ENCODE measurements at regions not wholly inside any gene's neighbourhood (a gene's known extent, or its start where the extent isn't known, plus 50 kb on each side); places are given as distances from the start of the nearest gene placed in this dataset.

DNA sequence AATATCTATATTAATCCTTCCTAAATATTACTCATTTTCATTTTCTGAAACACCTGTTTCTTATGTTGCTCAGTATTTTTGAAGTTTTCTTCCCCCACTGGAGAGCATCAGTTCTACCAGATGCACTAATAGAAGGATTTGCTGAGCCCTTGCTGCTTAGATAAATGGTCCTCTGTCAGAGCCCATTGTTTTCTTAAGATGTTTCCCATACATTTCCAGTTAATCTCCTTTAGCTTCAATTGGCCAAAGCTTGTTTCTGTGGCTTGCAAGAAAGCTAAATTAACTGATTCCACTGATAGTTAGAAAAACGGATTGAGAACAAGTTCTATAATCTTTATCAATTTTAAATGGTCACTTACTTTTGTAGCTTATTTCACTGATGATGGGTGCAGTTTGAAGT lies 1425.5 kb downstream of the PCDH18 start:
- no peaks in the 10 kb centered on the region for H3K36me3 ChIP-seq (replicated peaks in 1 of 2)
- H3K9me3 ChIP-seq (replicated peaks in 1 of 3) = no peaks in the 10 kb centered on the region
- DNase-seq = no peak
- intact Hi-C loops (cut with DNase I) = no loop called here
- no peaks in the 10 kb centered on the region for H3K27me3 ChIP-seq
- 27 to 39% (median 34%) methylated on average over 1 of the region's 1 CpG for WGBS, 4 donors
- H3K27ac ChIP-seq = no peak overlapping the region
- no peaks in the 10 kb centered on the region for H3K4me1 ChIP-seq (replicated peaks in 1 of 2)
- no peak overlapping the region for H3K4me3 ChIP-seq
- TF ChIP-seq POLR2A (IDR thresholded peaks at IDR 0.05) = no peak
- TF ChIP-seq, protein P1, sequence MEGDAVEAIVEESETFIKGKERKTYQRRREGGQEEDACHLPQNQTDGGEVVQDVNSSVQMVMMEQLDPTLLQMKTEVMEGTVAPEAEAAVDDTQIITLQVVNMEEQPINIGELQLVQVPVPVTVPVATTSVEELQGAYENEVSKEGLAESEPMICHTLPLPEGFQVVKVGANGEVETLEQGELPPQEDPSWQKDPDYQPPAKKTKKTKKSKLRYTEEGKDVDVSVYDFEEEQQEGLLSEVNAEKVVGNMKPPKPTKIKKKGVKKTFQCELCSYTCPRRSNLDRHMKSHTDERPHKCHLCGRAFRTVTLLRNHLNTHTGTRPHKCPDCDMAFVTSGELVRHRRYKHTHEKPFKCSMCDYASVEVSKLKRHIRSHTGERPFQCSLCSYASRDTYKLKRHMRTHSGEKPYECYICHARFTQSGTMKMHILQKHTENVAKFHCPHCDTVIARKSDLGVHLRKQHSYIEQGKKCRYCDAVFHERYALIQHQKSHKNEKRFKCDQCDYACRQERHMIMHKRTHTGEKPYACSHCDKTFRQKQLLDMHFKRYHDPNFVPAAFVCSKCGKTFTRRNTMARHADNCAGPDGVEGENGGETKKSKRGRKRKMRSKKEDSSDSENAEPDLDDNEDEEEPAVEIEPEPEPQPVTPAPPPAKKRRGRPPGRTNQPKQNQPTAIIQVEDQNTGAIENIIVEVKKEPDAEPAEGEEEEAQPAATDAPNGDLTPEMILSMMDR (IDR thresholded peaks at IDR 0.05) = no peak

DNA sequence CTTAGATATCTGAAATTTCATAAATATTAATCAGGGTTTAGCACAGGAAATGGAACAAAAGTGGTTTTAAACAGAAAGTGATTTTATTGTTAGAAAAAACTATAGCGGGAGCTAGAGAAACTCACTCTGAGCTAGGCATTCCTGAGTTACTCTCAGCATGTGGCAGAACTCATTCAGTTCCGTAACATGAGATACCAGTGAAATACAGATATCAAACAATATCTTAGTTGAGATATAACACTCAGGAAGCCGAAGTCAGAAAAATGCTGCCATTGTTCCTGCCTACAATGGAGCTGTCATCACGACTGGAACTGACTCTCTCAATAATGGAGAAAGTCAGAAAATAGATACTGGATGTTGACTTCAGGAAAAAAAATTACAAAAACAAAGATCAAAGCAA lies 1428.7 kb downstream of the PCDH18 start:
- Histone ChIP-seq H3K27me3 (no peaks in the 10 kb centered on the region), H3K36me3 (replicated peaks in 1 of 2) (no peaks in the 10 kb centered on the region), H3K9me3 (replicated peaks in 1 of 3) (no peaks in the 10 kb centered on the region), H3K27ac (no peak overlapping the region), H3K4me1 (replicated peaks in 1 of 2) (no peaks in the 10 kb centered on the region), H3K4me3 (no peak overlapping the region)
- TF ChIP-seq, protein P1 (IDR thresholded peaks at IDR 0.05) = no peak
- no peak for TF ChIP-seq POLR2A (IDR thresholded peaks at IDR 0.05)
- DNase-seq = no peak
- intact Hi-C loops (cut with DNase I) = no loop called here
- WGBS, 4 donors = 64 to 74% (median 71%) methylated on average over 4 of the region's 4 CpGs

DNA sequence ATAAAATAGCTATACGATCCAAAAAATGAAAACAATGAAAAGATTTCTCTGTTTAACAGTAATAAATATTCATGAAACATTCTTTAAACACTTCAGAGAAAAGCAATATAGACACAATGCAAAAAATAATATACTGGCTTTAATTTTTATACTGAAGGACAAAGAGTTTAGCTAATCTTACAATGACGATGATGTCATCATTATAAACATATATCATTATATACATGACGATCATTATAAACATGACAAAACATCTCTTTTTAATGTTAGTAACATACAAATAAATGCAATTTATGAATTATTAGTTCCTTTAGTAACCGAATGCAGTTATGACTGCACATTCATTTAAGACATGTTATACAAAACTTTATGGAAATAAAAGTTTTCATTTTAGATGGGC lies 1434.6 kb downstream of the PCDH18 start:
- H3K36me3 ChIP-seq (replicated peaks in 1 of 2) = no peaks in the 10 kb centered on the region
- 67 to 76% (median 73%) methylated on average over 4 of the region's 4 CpGs for WGBS, 4 donors

DNA sequence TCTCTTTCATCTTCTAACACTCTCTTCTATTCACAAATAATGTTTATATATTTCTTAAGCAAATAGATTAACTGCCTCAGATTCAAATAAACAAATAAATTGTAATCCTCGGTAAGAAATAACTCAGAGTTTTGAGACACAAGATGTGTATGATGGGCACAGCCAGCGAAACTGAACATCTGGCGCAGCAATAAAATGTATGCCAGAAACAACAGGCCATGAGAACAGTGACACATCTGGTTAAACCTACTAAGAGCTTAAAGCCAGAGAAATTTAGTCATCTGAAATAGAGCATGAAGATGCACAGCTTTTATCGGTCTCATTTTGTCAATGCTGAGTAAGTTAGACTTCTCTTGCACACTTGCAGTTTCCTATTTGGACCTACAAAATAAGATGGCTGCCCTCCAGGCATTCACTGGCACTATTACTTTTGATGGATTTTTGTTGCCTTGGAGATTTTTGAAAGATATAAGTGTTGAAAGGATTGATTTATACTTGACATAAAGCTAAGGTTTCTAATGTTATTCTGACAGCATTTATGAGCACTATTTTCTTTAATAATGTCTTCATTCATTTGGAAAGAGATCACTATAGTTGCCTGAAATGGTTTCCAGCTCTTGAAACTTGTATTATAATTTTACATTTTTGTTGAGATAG lies 1444.0 kb downstream of the PCDH18 start:
- Histone ChIP-seq H3K9me3 (replicated peaks in 1 of 3) (no peaks in the 10 kb centered on the region), H3K36me3 (replicated peaks in 1 of 2) (no peaks in the 10 kb centered on the region), H3K27me3 (no peaks in the 10 kb centered on the region), H3K4me1 (replicated peaks in 1 of 2) (no peaks in the 10 kb centered on the region), H3K27ac (no peak overlapping the region), H3K4me3 (no peak overlapping the region)
- WGBS, 4 donors = 79 to 92% (median 85%) methylated on average over 4 of the region's 4 CpGs
- TF ChIP-seq, protein P1 (IDR thresholded peaks at IDR 0.05) = no peak
- no peak for TF ChIP-seq POLR2A (IDR thresholded peaks at IDR 0.05)
- no peak for DNase-seq
- intact Hi-C loops (cut with DNase I) = no loop called here

More for the DNA sequence above, 1434.6 kb downstream of the PCDH18 start:
- intact Hi-C loops (cut with DNase I) = no loop called here
- H3K4me3 ChIP-seq = no peak overlapping the region
- no peaks in the 10 kb centered on the region for H3K27me3 ChIP-seq
- TF ChIP-seq POLR2A (IDR thresholded peaks at IDR 0.05) = no peak
- TF ChIP-seq, protein P1 (IDR thresholded peaks at IDR 0.05) = no peak
- no peak overlapping the region for H3K27ac ChIP-seq
- H3K9me3 ChIP-seq (replicated peaks in 1 of 3) = no peaks in the 10 kb centered on the region
- DNase-seq = no peak
- no peaks in the 10 kb centered on the region for H3K4me1 ChIP-seq (replicated peaks in 1 of 2)
